K562 (cell line): ENCODE measurements at regions not wholly inside any gene's neighbourhood (a gene's known extent, or its start where the extent isn't known, plus 50 kb on each side); places are given as distances from the start of the nearest gene placed in this dataset.

Experiments
- BRD9 ChIP-seq: fragments of 450-650 bp; IDR thresholded peaks from 2 replicates; pipeline ENCODE4 v1.6.1; 2018; ENCODE audit warnings: low read depth; ENCODE audit not compliant: partially characterized antibody
- ESRRA ChIP-seq: fragments of 450-650 bp; IDR thresholded peaks from 2 replicates; pipeline ENCODE4 v1.6.1; 2014; ENCODE audit warnings: low read depth, mild to moderate bottlenecking, moderate library complexity, borderline replicate concordance
- FOXK1 ChIP-seq: sonication (generic); formaldehyde crosslinking; IDR thresholded peaks from 2 replicates; pipeline ENCODE4 v1.8.0; 2022; ENCODE audit warnings: missing genetic modification reagents, mild to moderate bottlenecking, borderline replicate concordance
- XRCC4 ChIP-seq: IDR thresholded peaks from one replicate; pipeline ENCODE4 v1.6.1; 2011; ENCODE audit not compliant: insufficient read depth, insufficient read length; ENCODE audit errors: extremely low read depth
- YY1 ChIP-seq, 3 experiments: IDR thresholded peaks; 2 replicates each; pipeline ENCODE4 v1.6.1; 2011; ENCODE audit warnings: low read length in 2 of 3, mild to moderate bottlenecking in 2 of 3, moderate library complexity in 2 of 3, borderline replicate concordance in 1 of 3, control low read depth in 1 of 3, low read depth in 1 of 3; ENCODE audit not compliant: insufficient read depth in 3 of 3, insufficient replicate concordance in 2 of 3, control insufficient read depth in 1 of 3, insufficient read length in 1 of 3; ENCODE audit errors: extremely low read depth in 1 of 3
- ZFX ChIP-seq: sonication (generic); formaldehyde crosslinking; IDR thresholded peaks from 2 replicates; pipeline ENCODE4 v1.8.0; 2022; ENCODE audit warnings: mild to moderate bottlenecking, missing genetic modification reagents, moderate library complexity
- TF ChIP-seq, protein P1 (sequence below), 3 experiments: IDR thresholded peaks in 2 of 3; conservative IDR thresholded peaks in 1 of 3; 2 replicates each; pipeline ENCODE4 v1.5.1; 2011 to 2012; ENCODE audit warnings: low read length in 3 of 3, mild to moderate bottlenecking in 3 of 3, control low read depth in 2 of 3, improper control_type of control experiment in 1 of 3, inconsistent platforms in 1 of 3, low read depth in 1 of 3, mixed read lengths in 1 of 3, moderate library complexity in 1 of 3; ENCODE audit not compliant: insufficient read depth in 2 of 3
- TF ChIP-seq, protein P2 (sequence below): fragments of 150-350 bp; conservative IDR thresholded peaks from 2 replicates; pipeline ENCODE4 v1.6.1; 2014; ENCODE audit warnings: low read length
- TF ChIP-seq, protein P3 (sequence below): fragments of 150-350 bp; IDR thresholded peaks from 2 replicates; pipeline ENCODE4 v1.6.1; 2014; ENCODE audit warnings: low read depth, mild to moderate bottlenecking, low read length, borderline replicate concordance

DNA sequence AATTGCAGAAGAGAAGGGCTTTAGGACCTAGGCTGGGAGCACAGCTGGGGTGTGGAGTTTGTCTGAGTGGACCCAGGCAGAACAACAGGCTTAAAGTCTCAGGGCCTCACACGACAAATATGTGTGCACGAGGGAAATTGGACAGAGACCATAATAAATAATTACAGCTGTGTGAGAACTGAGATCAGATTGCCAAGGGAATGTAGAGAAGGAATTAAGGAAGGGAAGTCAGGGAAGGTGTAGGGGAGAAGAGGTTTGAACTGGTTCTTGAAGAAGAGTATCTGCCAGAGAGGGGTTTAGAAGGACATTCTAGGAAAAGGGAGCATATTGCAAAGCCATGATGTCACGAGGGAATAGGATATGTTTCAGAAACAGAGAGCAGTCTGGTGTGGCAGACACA is 120.7 kb upstream of the TSPAN5 start:
- TF ChIP-seq YY1 (IDR thresholded peaks at IDR 0.05; ENCODE audit: borderline replicate concordance in 1 of 3, control insufficient read depth in 1 of 3, extremely low read depth in 1 of 3, insufficient read depth in 3 of 3, insufficient read length in 1 of 3, insufficient replicate concordance in 2 of 3, low read depth in 1 of 3, low read length in 2 of 3): no peak
- TF ChIP-seq, protein P1, sequence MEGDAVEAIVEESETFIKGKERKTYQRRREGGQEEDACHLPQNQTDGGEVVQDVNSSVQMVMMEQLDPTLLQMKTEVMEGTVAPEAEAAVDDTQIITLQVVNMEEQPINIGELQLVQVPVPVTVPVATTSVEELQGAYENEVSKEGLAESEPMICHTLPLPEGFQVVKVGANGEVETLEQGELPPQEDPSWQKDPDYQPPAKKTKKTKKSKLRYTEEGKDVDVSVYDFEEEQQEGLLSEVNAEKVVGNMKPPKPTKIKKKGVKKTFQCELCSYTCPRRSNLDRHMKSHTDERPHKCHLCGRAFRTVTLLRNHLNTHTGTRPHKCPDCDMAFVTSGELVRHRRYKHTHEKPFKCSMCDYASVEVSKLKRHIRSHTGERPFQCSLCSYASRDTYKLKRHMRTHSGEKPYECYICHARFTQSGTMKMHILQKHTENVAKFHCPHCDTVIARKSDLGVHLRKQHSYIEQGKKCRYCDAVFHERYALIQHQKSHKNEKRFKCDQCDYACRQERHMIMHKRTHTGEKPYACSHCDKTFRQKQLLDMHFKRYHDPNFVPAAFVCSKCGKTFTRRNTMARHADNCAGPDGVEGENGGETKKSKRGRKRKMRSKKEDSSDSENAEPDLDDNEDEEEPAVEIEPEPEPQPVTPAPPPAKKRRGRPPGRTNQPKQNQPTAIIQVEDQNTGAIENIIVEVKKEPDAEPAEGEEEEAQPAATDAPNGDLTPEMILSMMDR (IDR thresholded peaks at IDR 0.05 in 2 of 3, conservative IDR thresholded peaks at IDR 0.05 in 1 of 3; ENCODE audit: insufficient read depth in 2 of 3, low read depth in 1 of 3, low read length in 3 of 3): no peak
- TF ChIP-seq FOXK1 (CRISPR knock-in tag): no peak
- TF ChIP-seq XRCC4: no peak
- TF ChIP-seq, protein P2, sequence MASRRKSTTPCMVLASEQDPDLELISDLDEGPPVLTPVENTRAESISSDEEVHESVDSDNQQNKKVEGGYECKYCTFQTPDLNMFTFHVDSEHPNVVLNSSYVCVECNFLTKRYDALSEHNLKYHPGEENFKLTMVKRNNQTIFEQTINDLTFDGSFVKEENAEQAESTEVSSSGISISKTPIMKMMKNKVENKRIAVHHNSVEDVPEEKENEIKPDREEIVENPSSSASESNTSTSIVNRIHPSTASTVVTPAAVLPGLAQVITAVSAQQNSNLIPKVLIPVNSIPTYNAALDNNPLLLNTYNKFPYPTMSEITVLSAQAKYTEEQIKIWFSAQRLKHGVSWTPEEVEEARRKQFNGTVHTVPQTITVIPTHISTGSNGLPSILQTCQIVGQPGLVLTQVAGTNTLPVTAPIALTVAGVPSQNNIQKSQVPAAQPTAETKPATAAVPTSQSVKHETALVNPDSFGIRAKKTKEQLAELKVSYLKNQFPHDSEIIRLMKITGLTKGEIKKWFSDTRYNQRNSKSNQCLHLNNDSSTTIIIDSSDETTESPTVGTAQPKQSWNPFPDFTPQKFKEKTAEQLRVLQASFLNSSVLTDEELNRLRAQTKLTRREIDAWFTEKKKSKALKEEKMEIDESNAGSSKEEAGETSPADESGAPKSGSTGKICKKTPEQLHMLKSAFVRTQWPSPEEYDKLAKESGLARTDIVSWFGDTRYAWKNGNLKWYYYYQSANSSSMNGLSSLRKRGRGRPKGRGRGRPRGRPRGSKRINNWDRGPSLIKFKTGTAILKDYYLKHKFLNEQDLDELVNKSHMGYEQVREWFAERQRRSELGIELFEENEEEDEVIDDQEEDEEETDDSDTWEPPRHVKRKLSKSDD: no peak
- TF ChIP-seq, protein P3, sequence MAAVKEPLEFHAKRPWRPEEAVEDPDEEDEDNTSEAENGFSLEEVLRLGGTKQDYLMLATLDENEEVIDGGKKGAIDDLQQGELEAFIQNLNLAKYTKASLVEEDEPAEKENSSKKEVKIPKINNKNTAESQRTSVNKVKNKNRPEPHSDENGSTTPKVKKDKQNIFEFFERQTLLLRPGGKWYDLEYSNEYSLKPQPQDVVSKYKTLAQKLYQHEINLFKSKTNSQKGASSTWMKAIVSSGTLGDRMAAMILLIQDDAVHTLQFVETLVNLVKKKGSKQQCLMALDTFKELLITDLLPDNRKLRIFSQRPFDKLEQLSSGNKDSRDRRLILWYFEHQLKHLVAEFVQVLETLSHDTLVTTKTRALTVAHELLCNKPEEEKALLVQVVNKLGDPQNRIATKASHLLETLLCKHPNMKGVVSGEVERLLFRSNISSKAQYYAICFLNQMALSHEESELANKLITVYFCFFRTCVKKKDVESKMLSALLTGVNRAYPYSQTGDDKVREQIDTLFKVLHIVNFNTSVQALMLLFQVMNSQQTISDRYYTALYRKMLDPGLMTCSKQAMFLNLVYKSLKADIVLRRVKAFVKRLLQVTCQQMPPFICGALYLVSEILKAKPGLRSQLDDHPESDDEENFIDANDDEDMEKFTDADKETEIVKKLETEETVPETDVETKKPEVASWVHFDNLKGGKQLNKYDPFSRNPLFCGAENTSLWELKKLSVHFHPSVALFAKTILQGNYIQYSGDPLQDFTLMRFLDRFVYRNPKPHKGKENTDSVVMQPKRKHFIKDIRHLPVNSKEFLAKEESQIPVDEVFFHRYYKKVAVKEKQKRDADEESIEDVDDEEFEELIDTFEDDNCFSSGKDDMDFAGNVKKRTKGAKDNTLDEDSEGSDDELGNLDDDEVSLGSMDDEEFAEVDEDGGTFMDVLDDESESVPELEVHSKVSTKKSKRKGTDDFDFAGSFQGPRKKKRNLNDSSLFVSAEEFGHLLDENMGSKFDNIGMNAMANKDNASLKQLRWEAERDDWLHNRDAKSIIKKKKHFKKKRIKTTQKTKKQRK: no peak
- no peak for TF ChIP-seq ESRRA
- TF ChIP-seq ZFX (CRISPR knock-in tag): no peak
- TF ChIP-seq BRD9: no peak
